ENCODE measurements at regions not wholly inside any gene's neighbourhood (a gene's known extent, or its start where the extent isn't known, plus 50 kb on each side); places are given as distances from the start of the nearest gene placed in this dataset.

DNA sequence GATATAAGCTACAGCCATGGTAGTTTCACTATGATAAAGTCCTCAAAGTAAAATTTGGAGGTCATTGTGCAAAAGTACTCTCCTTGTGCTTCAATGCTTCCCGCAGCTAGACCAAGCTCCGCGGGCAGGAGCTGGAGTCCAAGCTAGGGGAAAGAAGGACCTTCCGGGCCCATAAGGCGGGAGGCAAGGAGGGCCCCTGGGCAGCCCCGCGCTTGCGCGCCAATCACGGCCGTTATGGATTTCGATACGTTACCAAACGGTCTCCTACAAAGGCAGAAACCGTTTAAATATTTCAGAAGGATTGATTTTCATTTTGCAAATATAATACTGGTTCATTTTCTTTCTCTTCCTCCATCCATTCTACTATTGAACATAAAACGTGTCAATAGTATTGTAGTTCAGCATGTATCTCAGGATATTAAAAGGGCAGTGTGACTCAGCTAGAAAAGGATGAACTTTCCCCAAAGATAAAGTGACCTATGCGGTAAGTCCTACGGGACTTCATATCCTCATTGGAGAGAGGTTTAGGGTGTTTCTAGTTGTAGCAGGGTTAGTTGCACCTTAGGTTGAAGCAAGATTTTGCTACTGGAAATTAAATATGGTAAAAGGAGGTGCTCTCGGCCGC, 128.0 kb downstream of the KIF20B start:
- no peak for DNase-seq

DNA sequence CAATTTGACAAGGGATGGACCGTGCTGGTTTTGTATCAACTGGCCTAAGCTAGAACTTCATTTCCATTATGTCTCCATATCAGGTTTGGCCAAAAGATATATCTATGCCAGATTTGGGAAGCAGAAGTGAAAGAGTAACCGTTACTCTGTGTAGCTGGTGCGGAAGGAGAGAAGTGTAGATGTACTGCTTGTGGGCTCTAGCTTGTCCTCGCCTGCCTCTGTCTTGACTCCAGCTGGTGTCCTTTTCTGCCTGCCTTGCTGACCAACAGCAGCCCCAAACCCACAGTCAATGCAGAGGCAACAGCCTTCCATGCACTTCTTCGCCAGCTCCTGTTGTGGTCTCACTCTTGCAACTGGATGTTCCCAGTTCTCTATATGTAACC, 128.5 kb downstream of the KIF20B start:
- DNase-seq: no peak

- no peak for DNase-seq
Observed at GRCh38 chr10:89830624-89831023, 129.2 kb downstream of the KIF20B start.

DNA sequence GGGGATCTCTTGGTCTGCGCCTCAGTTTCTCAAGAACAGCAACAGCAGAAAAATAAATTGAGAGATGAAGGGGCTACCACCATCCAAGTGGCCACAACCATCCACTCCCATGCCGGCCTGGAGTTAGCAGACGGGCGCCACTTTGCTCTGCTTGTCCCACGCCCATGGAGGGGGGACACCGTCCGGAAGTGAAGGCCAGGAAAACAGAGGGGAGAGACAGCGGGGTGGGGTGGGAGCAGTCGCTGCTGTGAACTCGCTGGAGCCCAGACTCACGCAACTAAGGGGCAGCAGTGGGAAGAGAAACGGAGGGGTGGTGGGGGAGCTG, 135.4 kb downstream of the KIF20B start:
- DNase-seq: no peak

GRCh38 chr10:89837165-89838043, 136.0 kb downstream of the KIF20B start:
- DNase-seq: peak; percentile 29

DNA sequence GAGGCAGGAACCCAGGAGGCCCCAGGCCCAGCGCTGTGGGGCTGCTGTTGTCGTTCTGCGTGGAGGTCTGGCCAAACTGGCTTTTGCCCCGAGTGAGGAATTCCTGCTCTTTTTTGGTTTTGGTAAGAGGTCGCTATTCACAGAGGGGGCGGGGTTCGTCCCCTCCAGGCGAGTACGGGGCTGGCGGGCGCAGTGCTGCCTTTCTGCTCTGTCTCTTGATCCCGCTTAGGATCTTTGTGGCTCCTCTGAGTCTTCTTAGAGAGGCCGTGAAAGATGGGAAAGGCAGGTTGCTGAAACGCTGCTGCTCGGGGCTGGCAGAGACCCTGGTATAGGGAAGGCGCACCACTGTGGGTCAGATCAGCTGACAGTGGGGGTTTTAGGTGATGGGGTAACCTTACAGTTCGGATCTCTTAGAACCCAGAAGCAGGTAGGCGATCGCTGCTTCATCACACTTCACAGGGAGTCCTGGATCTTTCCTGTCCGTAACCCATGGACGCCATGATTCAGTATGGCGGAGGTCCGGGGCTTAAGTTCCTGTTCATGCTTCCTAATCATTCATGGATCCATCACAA, 136.7 kb downstream of the KIF20B start:
- DNase-seq: no peak

- no peak for DNase-seq
Observed at GRCh38 chr10:89845541-89846280, 144.3 kb downstream of the KIF20B start.

- DNase-seq: no peak
Observed at GRCh38 chr10:89846281-89846630, 144.9 kb downstream of the KIF20B start.

GRCh38 chr10:89846786-89847185, 145.4 kb downstream of the KIF20B start:
- no peak for DNase-seq

GRCh38 chr10:89852872-89853271, 151.5 kb downstream of the KIF20B start:
- DNase-seq: no peak

DNA sequence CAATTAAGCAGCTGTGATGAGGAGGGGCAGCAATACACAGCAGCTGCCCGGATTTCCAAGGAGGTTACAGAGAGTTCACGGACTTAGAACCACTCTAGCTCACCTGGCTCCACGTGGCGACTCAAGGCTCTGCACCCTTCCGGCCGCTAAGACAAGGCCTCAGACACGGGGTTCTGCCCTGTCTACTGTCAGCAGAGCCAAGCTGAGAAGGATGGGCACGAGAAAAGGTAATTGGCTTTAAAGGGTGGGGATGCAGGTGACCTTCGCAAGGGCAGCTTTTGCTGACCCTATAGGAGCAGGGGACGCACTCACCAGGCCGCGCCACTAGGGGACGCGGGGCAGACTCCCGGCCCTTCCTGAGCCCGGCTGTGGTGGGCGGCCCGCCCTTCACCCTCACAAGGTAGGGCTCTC, 152.4 kb downstream of the KIF20B start:
- no peak for DNase-seq

GRCh38 chr10:89857431-89858042, 156.1 kb downstream of the KIF20B start:
- no peak for DNase-seq

GRCh38 chr10:89861199-89861573, 159.8 kb downstream of the KIF20B start:
- DNase-seq: no peak

DNA sequence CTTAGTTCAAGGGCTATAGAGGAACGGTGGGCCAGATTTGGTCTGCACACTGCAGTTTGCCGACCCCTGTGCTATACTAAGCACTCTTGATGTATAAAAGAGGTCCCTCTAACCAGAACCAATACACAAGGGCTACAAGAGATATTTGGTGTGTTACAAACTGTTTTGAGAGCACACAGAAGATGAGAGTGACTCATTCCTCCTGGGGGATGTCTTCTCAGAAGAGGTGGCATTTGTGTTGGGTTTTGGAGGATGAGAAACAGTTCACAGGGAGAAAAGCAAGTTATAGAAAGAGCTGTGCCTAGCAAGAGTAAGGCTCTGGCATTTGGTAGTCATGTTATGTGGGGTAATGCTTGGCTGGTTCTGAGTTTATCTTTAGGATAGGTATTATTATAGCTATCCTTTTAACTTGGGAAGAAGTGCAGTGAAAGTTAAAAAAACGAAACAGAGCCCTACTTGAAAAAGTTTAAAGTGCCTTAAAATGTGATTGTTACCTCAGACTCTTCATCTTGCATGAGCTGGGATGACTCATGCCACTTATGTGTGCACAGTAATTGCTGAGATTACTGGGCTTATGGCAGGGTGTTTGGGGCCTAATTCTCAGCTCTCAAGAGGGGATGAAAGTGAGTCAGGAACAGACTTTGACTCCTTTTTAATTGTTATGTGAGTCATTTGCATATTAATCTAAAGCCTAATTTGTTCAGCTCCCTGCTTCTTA, 160.4 kb downstream of the KIF20B start:
- DNase-seq: peak; percentile 5

DNA sequence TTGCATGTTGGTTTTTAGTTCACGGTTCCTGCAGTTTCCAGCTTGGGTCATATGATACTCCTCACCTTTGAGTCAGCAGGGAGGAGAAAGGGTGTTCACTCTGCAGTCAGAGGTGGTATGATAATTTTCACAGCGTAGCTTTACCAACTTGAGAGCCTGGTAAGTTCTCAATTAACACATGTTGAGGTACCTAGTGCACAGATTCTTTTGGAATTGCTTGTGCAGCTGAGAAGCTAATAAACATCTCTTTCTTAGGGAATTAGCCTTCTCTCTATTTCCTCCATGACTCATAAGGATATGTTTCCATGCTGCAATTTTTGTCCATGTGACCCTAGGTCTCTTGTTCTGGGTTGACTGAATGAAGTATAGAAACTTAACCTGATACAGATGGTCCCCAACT, 166.6 kb downstream of the KIF20B start:
- no peak for DNase-seq

- no peak for DNase-seq
Observed at GRCh38 chr10:89869180-89869579, 167.8 kb downstream of the KIF20B start.

GRCh38 chr10:89869592-89870156, 168.3 kb downstream of the KIF20B start:
- DNase-seq: no peak

DNA sequence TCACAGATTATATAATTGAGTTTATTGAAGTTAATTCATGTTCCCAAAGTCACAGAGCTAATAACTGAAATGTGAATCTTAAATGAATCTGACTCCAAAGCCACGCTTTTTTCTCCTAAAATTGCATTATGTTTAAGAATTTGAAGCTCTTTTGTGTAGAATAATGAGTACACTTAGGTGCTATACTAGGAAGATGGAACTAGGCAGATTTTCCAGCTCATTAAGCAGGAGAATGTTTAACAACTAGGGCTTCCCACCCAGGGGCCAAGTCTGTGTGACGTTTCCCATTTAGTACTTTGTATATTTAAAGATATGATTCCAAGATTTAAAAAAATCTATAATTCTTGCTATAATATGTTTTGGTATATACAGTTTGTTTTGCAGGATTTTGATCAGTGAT, 169.5 kb downstream of the KIF20B start:
- DNase-seq: no peak

DNA sequence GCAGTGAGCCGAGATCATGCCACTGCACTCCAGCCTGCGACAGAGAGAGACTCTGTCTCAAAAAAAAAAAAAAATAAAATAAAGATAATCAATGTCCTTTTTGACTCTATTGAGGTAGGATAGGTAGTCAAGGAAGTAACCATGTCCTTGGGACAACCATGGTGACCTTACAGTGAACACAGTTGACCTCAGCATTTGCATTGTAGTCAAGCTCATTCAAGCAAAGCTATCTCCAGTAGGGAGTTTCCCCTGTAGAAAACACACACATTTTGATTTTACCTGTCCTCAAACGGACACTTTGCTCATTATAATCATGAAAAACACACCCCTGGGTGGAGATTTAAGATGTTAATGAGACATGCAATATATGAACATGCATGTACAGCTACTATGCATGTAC, 171.7 kb downstream of the KIF20B start:
- DNase-seq: no peak

DNA sequence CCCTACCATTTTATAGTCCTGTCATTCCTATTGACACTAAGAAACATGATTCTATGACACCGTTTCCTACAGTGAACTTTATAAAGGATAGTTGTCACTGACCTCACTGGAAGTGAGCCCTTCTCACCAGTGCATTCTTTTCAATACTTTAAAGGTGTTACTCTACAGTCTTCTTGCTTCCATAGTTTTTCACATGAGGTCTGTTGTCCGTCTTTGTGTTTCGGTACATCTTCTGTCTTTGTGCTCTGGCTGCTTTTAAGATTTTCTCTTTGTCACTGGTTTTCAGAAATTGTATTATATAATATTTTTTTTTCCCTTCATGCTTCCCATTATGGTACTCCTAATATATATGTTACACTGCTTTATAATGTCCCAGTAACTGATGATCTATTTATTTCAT, 174.2 kb downstream of the KIF20B start:
- no peak for DNase-seq

DNA sequence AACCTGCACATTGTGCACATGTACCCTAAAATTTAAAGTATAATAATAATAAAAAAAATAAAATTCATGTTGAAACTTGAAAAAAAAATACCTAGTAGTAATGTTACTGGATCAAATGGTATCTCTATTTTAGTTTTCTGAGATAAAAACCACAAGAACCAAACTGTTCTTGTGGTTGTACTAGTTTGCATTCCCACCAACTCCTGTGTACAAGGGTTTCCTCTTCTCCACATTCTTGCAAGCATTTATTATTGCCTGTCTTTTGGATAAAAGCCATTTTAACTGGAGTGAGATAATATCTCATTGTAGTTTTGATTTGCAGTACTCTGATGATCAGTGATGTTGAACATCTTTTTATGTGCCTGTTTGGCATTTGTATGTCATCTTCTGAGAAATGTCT, 177.7 kb downstream of the KIF20B start:
- no peak for DNase-seq

- no peak for DNase-seq
Observed at GRCh38 chr10:89887406-89887805, 186.0 kb downstream of the KIF20B start.
